MM.1S (cell line): ENCODE measurements at regions not wholly inside any gene's neighbourhood (a gene's known extent, or its start where the extent isn't known, plus 50 kb on each side); places are given as distances from the start of the nearest gene placed in this dataset.

Source experiments
- DNase-seq: peaks from one replicate; pipeline ENCODE4 v3.0.0-alpha.2; 2015
- H2AFZ ChIP-seq: fragments of 300-600 bp; sonication (generic); 2 replicates; pipeline ENCODE4 v1.6.0; 2016; ENCODE audit warnings: antibody characterized with exemption, low read length
- H3F3A ChIP-seq: fragments of 300-600 bp; sonication (generic); 2 replicates; pipeline ENCODE4 v1.6.1; 2016; ENCODE audit warnings: mild to moderate bottlenecking, antibody characterized with exemption, low read length, moderate library complexity, mixed read lengths; ENCODE audit not compliant: insufficient read depth
- H3K27ac ChIP-seq: fragments of 300-600 bp; sonication (generic); 2 replicates; pipeline ENCODE4 v1.5.1; 2016; ENCODE audit warnings: mild to moderate bottlenecking, low read length
- H3K27me3 ChIP-seq: fragments of 300-600 bp; sonication (generic); replicated peaks from 2 replicates; pipeline ENCODE4 v1.6.0; 2016; ENCODE audit warnings: low read length; ENCODE audit not compliant: insufficient read depth
- H3K36me3 ChIP-seq: fragments of 300-600 bp; sonication (generic); replicated peaks from 2 replicates; pipeline ENCODE4 v1.6.1; 2016; ENCODE audit warnings: mild to moderate bottlenecking, low read length, mixed read lengths; ENCODE audit not compliant: insufficient read depth
- H3K4me1 ChIP-seq: fragments of 300-600 bp; sonication (generic); 2 replicates; pipeline ENCODE4 v1.6.1; 2016; ENCODE audit warnings: low read length, mixed read lengths
- H3K4me2 ChIP-seq: fragments of 300-600 bp; sonication (generic); 2 replicates; pipeline ENCODE4 v1.6.0; 2016; ENCODE audit warnings: low read depth, low read length
- H3K4me3 ChIP-seq: fragments of 300-600 bp; sonication (generic); 2 replicates; pipeline ENCODE4 v1.5.1; 2016; ENCODE audit warnings: low read length, mixed read lengths
- H3K79me2 ChIP-seq: fragments of 300-600 bp; sonication (generic); 2 replicates; pipeline ENCODE4 v1.6.1; 2016; ENCODE audit warnings: mixed run types, low read length, mixed read lengths
- H3K9ac ChIP-seq: fragments of 300-600 bp; sonication (generic); 2 replicates; pipeline ENCODE4 v1.6.1; 2016; ENCODE audit warnings: low read length, mixed read lengths
- H3K9me2 ChIP-seq: fragments of 300-600 bp; sonication (generic); replicated peaks from 2 replicates; pipeline ENCODE4 v1.6.1; 2016; ENCODE audit warnings: mild to moderate bottlenecking, low read length, mixed read lengths; ENCODE audit not compliant: insufficient read depth
- H3K9me3 ChIP-seq: fragments of 300-600 bp; sonication (generic); replicated peaks from 2 replicates; pipeline ENCODE4 v1.6.1; 2016; ENCODE audit warnings: mild to moderate bottlenecking, low read length, mixed read lengths; ENCODE audit not compliant: insufficient read depth
- H4K20me1 ChIP-seq: fragments of 300-600 bp; sonication (generic); 2 replicates; pipeline ENCODE4 v1.6.1; 2016; ENCODE audit warnings: mild to moderate bottlenecking, low read length, moderate library complexity, mixed read lengths; ENCODE audit not compliant: insufficient read depth
- EZH2 ChIP-seq: fragments of 300-600 bp; sonication (generic); optimal IDR thresholded peaks from 2 replicates; pipeline ENCODE3; 2017; ENCODE audit warnings: low read depth, mild to moderate bottlenecking, antibody characterized with exemption, low read length, mixed read lengths
- EZH2phosphoT487 ChIP-seq: fragments of 300-600 bp; sonication (generic); IDR thresholded peaks from 2 replicates; pipeline ENCODE4 v1.6.1; 2018; ENCODE audit warnings: antibody characterized with exemption, low read length
- TF ChIP-seq, protein P1 (sequence below): fragments of 300-600 bp; sonication (generic); IDR thresholded peaks from 2 replicates; pipeline ENCODE4 v1.5.1; 2016; ENCODE audit warnings: antibody characterized with exemption, low read length, mixed read lengths

DNA sequence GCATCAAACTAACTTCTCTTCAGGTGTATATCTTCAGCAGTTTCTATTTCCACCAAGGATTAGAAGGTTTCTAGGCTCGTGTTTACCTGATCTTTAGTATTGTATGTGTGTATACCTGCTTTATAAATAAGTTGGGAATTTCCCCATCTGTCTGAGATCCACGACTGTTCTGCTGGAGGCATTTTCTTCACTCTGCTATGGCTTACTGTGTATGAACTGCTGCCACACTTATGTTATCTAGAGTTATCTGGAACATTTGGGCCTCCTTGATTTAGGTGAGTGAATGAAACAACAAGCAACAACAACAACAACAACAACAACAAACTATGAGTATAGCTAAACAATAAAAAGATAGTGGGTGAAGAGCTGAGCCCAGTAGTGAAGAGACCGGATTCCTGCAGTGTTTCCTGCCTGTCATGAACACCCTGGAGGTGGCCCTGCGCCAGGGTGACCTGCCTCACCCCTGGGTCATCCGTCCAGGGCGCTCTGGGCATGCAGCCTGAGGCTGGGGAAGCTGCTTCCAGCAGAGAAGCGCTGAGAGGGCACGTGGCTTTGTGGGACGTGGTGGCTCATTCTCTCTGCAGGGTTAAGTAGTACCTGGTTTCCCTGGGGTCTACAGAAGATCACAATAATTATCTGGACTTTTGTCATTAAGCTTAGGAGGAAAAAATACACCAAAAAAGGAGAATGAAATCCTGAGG is 56.1 kb upstream of the GATA6 start:
- no peak for DNase-seq
- Histone ChIP-seq H3K4me3 (no peak overlapping the region), H4K20me1 (no peaks in the 10 kb centered on the region), H3K79me2 (no peaks in the 10 kb centered on the region), H3K4me1 (no peaks in the 10 kb centered on the region), H3K27ac (no peak overlapping the region), H2AFZ (no peak overlapping the region), H3K9me2 (no peaks in the 10 kb centered on the region), H3K36me3 (no peaks in the 10 kb centered on the region), H3K4me2 (no peak overlapping the region), H3K27me3 (no peaks in the 10 kb centered on the region), H3K9me3 (no peaks in the 10 kb centered on the region), H3F3A (no peaks in the 10 kb centered on the region), H3K9ac (no peak overlapping the region)
- TF ChIP-seq EZH2: no peak
- TF ChIP-seq EZH2phosphoT487: no peak
- TF ChIP-seq, protein P1, sequence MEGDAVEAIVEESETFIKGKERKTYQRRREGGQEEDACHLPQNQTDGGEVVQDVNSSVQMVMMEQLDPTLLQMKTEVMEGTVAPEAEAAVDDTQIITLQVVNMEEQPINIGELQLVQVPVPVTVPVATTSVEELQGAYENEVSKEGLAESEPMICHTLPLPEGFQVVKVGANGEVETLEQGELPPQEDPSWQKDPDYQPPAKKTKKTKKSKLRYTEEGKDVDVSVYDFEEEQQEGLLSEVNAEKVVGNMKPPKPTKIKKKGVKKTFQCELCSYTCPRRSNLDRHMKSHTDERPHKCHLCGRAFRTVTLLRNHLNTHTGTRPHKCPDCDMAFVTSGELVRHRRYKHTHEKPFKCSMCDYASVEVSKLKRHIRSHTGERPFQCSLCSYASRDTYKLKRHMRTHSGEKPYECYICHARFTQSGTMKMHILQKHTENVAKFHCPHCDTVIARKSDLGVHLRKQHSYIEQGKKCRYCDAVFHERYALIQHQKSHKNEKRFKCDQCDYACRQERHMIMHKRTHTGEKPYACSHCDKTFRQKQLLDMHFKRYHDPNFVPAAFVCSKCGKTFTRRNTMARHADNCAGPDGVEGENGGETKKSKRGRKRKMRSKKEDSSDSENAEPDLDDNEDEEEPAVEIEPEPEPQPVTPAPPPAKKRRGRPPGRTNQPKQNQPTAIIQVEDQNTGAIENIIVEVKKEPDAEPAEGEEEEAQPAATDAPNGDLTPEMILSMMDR: no peak

DNA sequence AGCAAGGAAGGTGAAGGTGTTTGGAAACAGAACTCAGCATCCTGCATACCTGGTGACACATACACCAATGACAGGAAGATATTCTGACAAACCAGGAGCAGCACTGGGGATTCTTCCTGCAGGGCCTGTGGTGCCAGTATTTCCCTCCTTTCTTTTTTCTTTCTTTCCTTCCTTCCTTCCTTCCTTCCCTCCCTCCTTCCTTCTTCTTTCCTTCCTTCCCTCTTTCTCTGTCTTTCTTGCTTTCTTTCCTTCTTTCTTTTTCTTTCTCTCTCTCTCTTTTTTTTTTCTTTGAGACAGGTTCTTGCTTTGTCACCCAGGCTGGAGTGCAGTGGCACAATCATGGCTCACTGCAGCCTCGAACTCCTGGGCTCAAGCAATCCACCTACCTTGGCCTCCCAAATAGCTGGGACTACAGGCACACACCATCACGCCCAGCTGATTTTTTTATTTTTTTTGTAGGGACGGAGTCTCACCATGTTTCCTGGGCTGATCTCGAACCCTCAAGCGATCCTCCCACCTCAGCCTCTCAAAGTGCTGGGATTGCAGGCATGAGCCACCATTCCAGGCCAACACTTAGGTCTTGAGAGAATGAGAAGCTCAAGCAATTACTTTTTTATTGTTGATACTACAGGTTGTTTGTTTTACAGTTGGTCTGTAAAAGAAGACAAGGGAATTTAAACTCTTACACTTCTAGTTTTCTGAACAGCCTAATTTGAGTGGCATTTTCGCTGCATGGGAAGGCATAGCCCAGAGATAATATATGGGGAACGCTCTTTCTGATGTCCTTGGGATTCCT is 54.7 kb upstream of the GATA6 start:
- Histone ChIP-seq H3K9me2 (no peaks in the 10 kb centered on the region), H3K4me1 (no peaks in the 10 kb centered on the region), H3K27ac (no peak overlapping the region), H3K27me3 (no peaks in the 10 kb centered on the region), H3K9ac (no peak overlapping the region), H2AFZ (no peak overlapping the region), H3K4me2 (no peak overlapping the region), H3K9me3 (no peaks in the 10 kb centered on the region), H3F3A (no peaks in the 10 kb centered on the region), H3K79me2 (no peaks in the 10 kb centered on the region), H4K20me1 (no peaks in the 10 kb centered on the region), H3K4me3 (no peak overlapping the region), H3K36me3 (no peaks in the 10 kb centered on the region)
- TF ChIP-seq EZH2phosphoT487 (no peak), EZH2 (no peak)
- TF ChIP-seq, protein P1: no peak
- DNase-seq: no peak

DNA sequence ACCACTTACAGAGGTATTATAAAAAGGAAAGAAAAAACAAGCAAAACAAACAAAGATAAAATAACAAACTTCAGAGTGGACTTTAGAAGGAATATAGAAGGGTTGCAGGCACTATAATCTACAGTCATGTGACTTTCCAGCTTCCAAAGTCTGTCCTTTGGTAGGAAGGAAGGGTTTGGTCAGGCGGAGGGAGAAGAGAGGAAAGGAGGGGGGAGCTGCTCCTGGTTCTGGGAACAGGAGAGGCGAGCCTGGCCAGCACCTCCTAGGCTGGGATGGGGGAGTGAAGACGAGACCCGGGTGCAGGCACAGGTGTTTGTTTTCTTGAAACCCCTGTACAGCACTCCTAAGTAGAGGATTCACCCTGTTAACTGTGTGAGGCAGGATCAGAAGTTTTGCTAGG is 53.8 kb upstream of the GATA6 start:
- DNase-seq: no peak
- Histone ChIP-seq H4K20me1 (no peaks in the 10 kb centered on the region), H3K27me3 (no peaks in the 10 kb centered on the region), H3K36me3 (no peaks in the 10 kb centered on the region), H3K4me2 (no peak overlapping the region), H3K79me2 (no peaks in the 10 kb centered on the region), H3K9me3 (no peaks in the 10 kb centered on the region), H2AFZ (no peak overlapping the region), H3K4me1 (no peaks in the 10 kb centered on the region), H3K4me3 (no peak overlapping the region), H3K9me2 (no peaks in the 10 kb centered on the region), H3F3A (no peaks in the 10 kb centered on the region), H3K27ac (no peak overlapping the region), H3K9ac (no peak overlapping the region)
- TF ChIP-seq, protein P1: no peak
- TF ChIP-seq EZH2 (no peak), EZH2phosphoT487 (no peak)
